Fibroblast of lung (primary cell): ENCODE measurements at regions not wholly inside any gene's neighbourhood (a gene's known extent, or its start where the extent isn't known, plus 50 kb on each side); places are given as distances from the start of the nearest gene placed in this dataset.

Source experiments
- EZH2 ChIP-seq: IDR thresholded peaks from 2 replicates; pipeline ENCODE4 v1.5.1; 2012; ENCODE audit warnings: low read length, control low read depth, mild to moderate bottlenecking; ENCODE audit errors: missing control alignments
- TF ChIP-seq, protein P1 (sequence below), 2 donors: IDR thresholded peaks in 1 of 2; conservative IDR thresholded peaks in 1 of 2; 1 replicate in 1 of 2; 2 replicates in 1 of 2; pipeline ENCODE4 v1.5.1; 2011 to 2012; ENCODE audit warnings: low read length in 2 of 2, control low read depth in 1 of 2, inconsistent platforms in 1 of 2, low read depth in 1 of 2, mild to moderate bottlenecking in 1 of 2

DNA sequence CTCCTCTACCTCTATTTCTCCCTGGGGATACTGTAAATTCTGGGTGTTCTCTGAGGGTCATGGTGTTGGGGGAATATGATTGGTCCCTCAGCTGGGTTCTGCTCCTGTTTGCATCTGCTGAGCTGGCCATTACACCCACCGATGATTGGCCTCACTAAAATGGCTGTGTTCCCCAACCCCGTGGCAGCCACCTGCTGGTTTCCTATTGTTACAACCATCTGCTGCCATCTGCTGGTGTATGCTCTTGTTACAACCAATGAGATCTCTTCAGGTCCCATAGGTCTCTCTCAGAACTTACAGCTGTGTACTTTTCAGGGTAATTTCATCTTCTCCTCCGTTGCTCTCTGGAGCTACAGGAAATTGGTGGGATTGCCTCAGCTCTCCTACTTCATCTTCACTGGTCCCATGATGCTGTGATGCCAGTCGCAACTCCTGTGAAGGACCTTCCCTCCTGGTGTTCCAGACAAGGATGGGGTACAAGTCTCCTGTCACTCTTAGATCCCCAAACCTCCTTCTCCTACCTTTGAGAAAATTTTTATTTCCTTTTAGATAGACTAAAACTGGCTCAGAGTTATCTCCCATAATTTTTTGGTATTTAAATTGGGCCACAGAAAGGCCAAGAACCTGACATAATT is 303.5 kb upstream of the SMIM30 start:
- TF ChIP-seq, protein P1, sequence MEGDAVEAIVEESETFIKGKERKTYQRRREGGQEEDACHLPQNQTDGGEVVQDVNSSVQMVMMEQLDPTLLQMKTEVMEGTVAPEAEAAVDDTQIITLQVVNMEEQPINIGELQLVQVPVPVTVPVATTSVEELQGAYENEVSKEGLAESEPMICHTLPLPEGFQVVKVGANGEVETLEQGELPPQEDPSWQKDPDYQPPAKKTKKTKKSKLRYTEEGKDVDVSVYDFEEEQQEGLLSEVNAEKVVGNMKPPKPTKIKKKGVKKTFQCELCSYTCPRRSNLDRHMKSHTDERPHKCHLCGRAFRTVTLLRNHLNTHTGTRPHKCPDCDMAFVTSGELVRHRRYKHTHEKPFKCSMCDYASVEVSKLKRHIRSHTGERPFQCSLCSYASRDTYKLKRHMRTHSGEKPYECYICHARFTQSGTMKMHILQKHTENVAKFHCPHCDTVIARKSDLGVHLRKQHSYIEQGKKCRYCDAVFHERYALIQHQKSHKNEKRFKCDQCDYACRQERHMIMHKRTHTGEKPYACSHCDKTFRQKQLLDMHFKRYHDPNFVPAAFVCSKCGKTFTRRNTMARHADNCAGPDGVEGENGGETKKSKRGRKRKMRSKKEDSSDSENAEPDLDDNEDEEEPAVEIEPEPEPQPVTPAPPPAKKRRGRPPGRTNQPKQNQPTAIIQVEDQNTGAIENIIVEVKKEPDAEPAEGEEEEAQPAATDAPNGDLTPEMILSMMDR (conservative IDR thresholded peaks at IDR 0.05 in 1 of 2, IDR thresholded peaks at IDR 0.05 in 1 of 2; ENCODE audit: low read depth in 1 of 2, low read length in 2 of 2): peak; percentile 85 to 87
- TF ChIP-seq EZH2: no peak
